HG02970 (cell line): ENCODE measurements at regions not wholly inside any gene's neighbourhood (a gene's known extent, or its start where the extent isn't known, plus 50 kb on each side); places are given as distances from the start of the nearest gene placed in this dataset.
"Not testable (repeated sequence)": the region's sequence is repeated elsewhere in the genome, so short reads cannot be mapped to it uniquely, and the experiment has no call there.

Experiments used
- ATAC-seq: cut with Tn5 transposase; IDR thresholded peaks from one replicate; pipeline ENCODE4 v1.9.1; 2021; ENCODE audit warnings: mild to moderate bottlenecking, moderate library complexity, moderate number of reproducible peaks; ENCODE audit not compliant: unreplicated experiment, low FRiP score

- ATAC-seq, result no peak
Measured at GRCh38 chr12:97968641-97969197, 506.1 kb downstream of the RMST start.

- ATAC-seq, result no peak
Measured at GRCh38 chr12:97977870-97978405, 515.3 kb downstream of the RMST start.

GRCh38 chr12:97982684-97983083 is 520.1 kb downstream of the RMST start:
- no peak for ATAC-seq

GRCh38 chr12:97983796-97984195 is 521.2 kb downstream of the RMST start:
- ATAC-seq, result no peak

GRCh38 chr12:97984436-97984835 is 521.8 kb downstream of the RMST start:
- ATAC-seq, result no peak

- no peak for ATAC-seq
Measured at GRCh38 chr12:97984974-97985580, 522.5 kb downstream of the RMST start.

GRCh38 chr12:97985834-97986233 is 523.2 kb downstream of the RMST start:
- ATAC-seq, result no peak

- not testable (repeated sequence) for ATAC-seq
Measured at GRCh38 chr12:97988588-97988987, 526.0 kb downstream of the RMST start.

GRCh38 chr12:97989366-97989940 is 525.9 kb upstream of the TMPO start:
- no peak for ATAC-seq

- ATAC-seq, result no peak
Measured at GRCh38 chr12:97994746-97995484, 520.5 kb upstream of the TMPO start.

GRCh38 chr12:97995559-97995958 is 519.8 kb upstream of the TMPO start:
- no peak for ATAC-seq

GRCh38 chr12:98001430-98001829 is 514.0 kb upstream of the TMPO start:
- no peak for ATAC-seq

- peak; percentile 81 for ATAC-seq
Measured at GRCh38 chr12:98002887-98003493, 512.4 kb upstream of the TMPO start.

GRCh38 chr12:98007963-98008362 is 507.4 kb upstream of the TMPO start:
- ATAC-seq, result no peak

GRCh38 chr12:98013560-98013959 is 501.8 kb upstream of the TMPO start:
- ATAC-seq, result no peak

- no peak for ATAC-seq
Measured at GRCh38 chr12:98018836-98019235, 496.6 kb upstream of the TMPO start.

- ATAC-seq, result no peak
Measured at GRCh38 chr12:98020376-98020775, 495.0 kb upstream of the TMPO start.

- ATAC-seq, result no peak
Measured at GRCh38 chr12:98022961-98023360, 492.4 kb upstream of the TMPO start.

- no peak for ATAC-seq
Measured at GRCh38 chr12:98037401-98038140, 477.8 kb upstream of the TMPO start.

GRCh38 chr12:98042668-98043067 is 472.7 kb upstream of the TMPO start:
- ATAC-seq, result no peak
